ENCODE measurements at regions not wholly inside any gene's neighbourhood (a gene's known extent, or its start where the extent isn't known, plus 50 kb on each side); places are given as distances from the start of the nearest gene placed in this dataset.

DNA sequence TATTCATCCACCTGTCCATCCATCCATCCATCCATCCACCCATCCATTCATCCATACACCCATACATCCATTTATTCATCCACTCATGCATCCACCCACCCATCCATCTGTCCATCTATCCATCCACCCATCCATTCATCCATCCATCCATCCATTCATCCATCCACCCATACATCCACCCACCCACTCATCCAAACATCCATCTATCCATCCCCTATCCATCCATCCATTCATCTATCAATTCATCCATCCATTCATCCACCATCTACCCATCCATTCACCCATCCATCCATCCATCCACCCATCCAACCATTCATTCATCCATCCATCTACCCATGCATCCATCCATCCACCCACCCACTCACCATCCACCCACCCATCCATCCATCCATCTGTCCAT lies 142.6 kb upstream of the SFSWAP start:
- FAIRE-seq, result no peak

DNA sequence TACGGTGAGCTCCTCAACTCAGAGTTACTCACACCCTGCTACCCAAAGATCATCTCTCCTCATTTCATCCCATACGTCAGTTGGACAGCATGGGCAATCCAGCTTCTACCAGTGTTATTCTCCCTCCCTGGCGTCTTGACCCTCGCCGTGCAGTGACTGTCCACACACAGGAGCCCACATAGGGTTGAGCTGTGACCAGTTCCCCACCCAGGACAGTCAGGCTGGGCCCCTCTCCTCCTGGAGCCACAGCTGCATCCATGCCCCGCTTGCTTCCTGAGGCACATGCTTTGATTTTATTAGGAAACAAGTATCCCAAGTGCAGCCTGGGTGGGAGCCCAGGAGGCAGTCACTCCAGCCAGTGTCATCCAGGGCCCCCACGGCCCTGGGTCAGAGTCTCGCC lies 140.3 kb upstream of the SFSWAP start:
- no peak for FAIRE-seq

More for the DNA sequence above, 142.6 kb upstream of the SFSWAP start:
- no peak for TF ChIP-seq EZH2 (IDR thresholded peaks at IDR 0.05; ENCODE audit: low read length)
- TF ChIP-seq, protein P1, sequence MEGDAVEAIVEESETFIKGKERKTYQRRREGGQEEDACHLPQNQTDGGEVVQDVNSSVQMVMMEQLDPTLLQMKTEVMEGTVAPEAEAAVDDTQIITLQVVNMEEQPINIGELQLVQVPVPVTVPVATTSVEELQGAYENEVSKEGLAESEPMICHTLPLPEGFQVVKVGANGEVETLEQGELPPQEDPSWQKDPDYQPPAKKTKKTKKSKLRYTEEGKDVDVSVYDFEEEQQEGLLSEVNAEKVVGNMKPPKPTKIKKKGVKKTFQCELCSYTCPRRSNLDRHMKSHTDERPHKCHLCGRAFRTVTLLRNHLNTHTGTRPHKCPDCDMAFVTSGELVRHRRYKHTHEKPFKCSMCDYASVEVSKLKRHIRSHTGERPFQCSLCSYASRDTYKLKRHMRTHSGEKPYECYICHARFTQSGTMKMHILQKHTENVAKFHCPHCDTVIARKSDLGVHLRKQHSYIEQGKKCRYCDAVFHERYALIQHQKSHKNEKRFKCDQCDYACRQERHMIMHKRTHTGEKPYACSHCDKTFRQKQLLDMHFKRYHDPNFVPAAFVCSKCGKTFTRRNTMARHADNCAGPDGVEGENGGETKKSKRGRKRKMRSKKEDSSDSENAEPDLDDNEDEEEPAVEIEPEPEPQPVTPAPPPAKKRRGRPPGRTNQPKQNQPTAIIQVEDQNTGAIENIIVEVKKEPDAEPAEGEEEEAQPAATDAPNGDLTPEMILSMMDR (optimal IDR thresholded peaks at IDR 0.05 in 1 of 3, IDR thresholded peaks at IDR 0.05 in 1 of 3, conservative IDR thresholded peaks at IDR 0.05 in 1 of 3; ENCODE audit: extremely low read depth in 1 of 3, insufficient read depth in 2 of 3, low read length in 3 of 3), result no peak
- no peak overlapping the region for H3K4me3 ChIP-seq (ENCODE audit: control insufficient read depth in 2 of 3, extremely low read depth in 1 of 3, insufficient read depth in 2 of 3, low read depth in 1 of 3, low read length in 3 of 3)
- no peak overlapping the region for H3K27ac ChIP-seq (ENCODE audit: control insufficient read depth, insufficient read depth, low read length)
- H3K4me2 ChIP-seq (ENCODE audit: control insufficient read depth, extremely low read depth, insufficient read depth, low read depth, low read length), result no peak overlapping the region
- no peaks in the 10 kb centered on the region for H3K9me3 ChIP-seq (ENCODE audit: control insufficient read depth, low read depth, low read length)
- no peaks in the 10 kb centered on the region for H4K20me1 ChIP-seq (ENCODE audit: control insufficient read depth, extremely low read depth, insufficient read depth, low read length)
- no peaks in the 10 kb centered on the region for H3K9me1 ChIP-seq (ENCODE audit: control insufficient read depth, extremely low read depth, insufficient read depth, low read length)
- H3K4me1 ChIP-seq (ENCODE audit: control insufficient read depth, extremely low read depth, insufficient read depth, low read length), result no peaks in the 10 kb centered on the region
- DNase-seq (ENCODE audit: low read depth, low spot score), result no peak
- no peaks in the 10 kb centered on the region for H3K79me2 ChIP-seq (ENCODE audit: control insufficient read depth, insufficient read depth, low read length)
- dilution Hi-C loops (cut with MboI; ENCODE audit: extremely low pct_ligation_motif_present, low sequenced_read_pairs), result no loop called here
- no peak overlapping the region for H3K9ac ChIP-seq (ENCODE audit: control insufficient read depth, extremely low read depth, insufficient read depth, low read length)
- no peaks in the 10 kb centered on the region for H3K36me3 ChIP-seq (ENCODE audit: control insufficient read depth in 2 of 2, extremely low read depth in 1 of 2, insufficient read depth in 2 of 2, low read length in 2 of 2)
- no peak overlapping the region for H2AFZ ChIP-seq (ENCODE audit: control insufficient read depth, low read length)
- H3K27me3 ChIP-seq (ENCODE audit: control insufficient read depth, extremely low read depth, insufficient read depth, low read length), result peaks cover 7% of the 10 kb centered on the region

More for the DNA sequence above, 140.3 kb upstream of the SFSWAP start:
- Histone ChIP-seq H3K9me1 (ENCODE audit: control insufficient read depth, extremely low read depth, insufficient read depth, low read length) (no peaks in the 10 kb centered on the region), H3K4me1 (ENCODE audit: control insufficient read depth, extremely low read depth, insufficient read depth, low read length) (no peaks in the 10 kb centered on the region), H3K4me3 (ENCODE audit: control insufficient read depth in 2 of 3, extremely low read depth in 1 of 3, insufficient read depth in 2 of 3, low read depth in 1 of 3, low read length in 3 of 3) (no peak overlapping the region), H3K79me2 (ENCODE audit: control insufficient read depth, insufficient read depth, low read length) (no peaks in the 10 kb centered on the region), H3K9ac (ENCODE audit: control insufficient read depth, extremely low read depth, insufficient read depth, low read length) (no peak overlapping the region), H3K27me3 (ENCODE audit: control insufficient read depth, extremely low read depth, insufficient read depth, low read length) (peaks cover 7% of the 10 kb centered on the region), H3K27ac (ENCODE audit: control insufficient read depth, insufficient read depth, low read length) (no peak overlapping the region), H2AFZ (ENCODE audit: control insufficient read depth, low read length) (no peak overlapping the region), H3K36me3 (ENCODE audit: control insufficient read depth in 2 of 2, extremely low read depth in 1 of 2, insufficient read depth in 2 of 2, low read length in 2 of 2) (no peaks in the 10 kb centered on the region), H3K4me2 (ENCODE audit: control insufficient read depth, extremely low read depth, insufficient read depth, low read depth, low read length) (no peak overlapping the region), H4K20me1 (ENCODE audit: control insufficient read depth, extremely low read depth, insufficient read depth, low read length) (no peaks in the 10 kb centered on the region), H3K9me3 (ENCODE audit: control insufficient read depth, low read depth, low read length) (no peaks in the 10 kb centered on the region)
- dilution Hi-C loops (cut with MboI; ENCODE audit: extremely low pct_ligation_motif_present, low sequenced_read_pairs), result no loop called here
- no peak for TF ChIP-seq EZH2 (IDR thresholded peaks at IDR 0.05; ENCODE audit: low read length)
- TF ChIP-seq, protein P1 (optimal IDR thresholded peaks at IDR 0.05 in 1 of 3, IDR thresholded peaks at IDR 0.05 in 1 of 3, conservative IDR thresholded peaks at IDR 0.05 in 1 of 3; ENCODE audit: extremely low read depth in 1 of 3, insufficient read depth in 2 of 3, low read length in 3 of 3), result no peak
- DNase-seq (ENCODE audit: low read depth, low spot score), result no peak

Measured in keratinocyte (primary cell).